Natural killer cell (primary cell): ENCODE measurements at regions not wholly inside any gene's neighbourhood (a gene's known extent, or its start where the extent isn't known, plus 50 kb on each side); places are given as distances from the start of the nearest gene placed in this dataset.

Experiments used
- ATAC-seq, 3 donors: fragments of 150-1000 bp in 2 of 3; fragments of 200-7000 bp in 1 of 3; cut with Tn5 transposase; 1 replicate in 1 of 3; 2 replicates in 2 of 3; pipeline ENCODE4 v1.10.0; 2021; ENCODE audit warnings: mild to moderate bottlenecking in 2 of 3, moderate library complexity in 2 of 3
- DNase-seq, 2 donors: peaks; one replicate each; pipeline versions ENCODE4 v3.0.0 to v3.0.0-alpha.2; 2013 to 2021; ENCODE audit warnings: mixed read lengths in 1 of 2
- H3K27ac ChIP-seq: one replicate; pipeline ENCODE4 v1.5.1; 2013; ENCODE audit warnings: mild to moderate bottlenecking, low read length
- H3K27me3 ChIP-seq: one replicate; pipeline ENCODE4 v1.6.1; 2013; ENCODE audit warnings: low read length; ENCODE audit not compliant: control insufficient read depth, insufficient read depth
- H3K36me3 ChIP-seq: one replicate; pipeline ENCODE4 v1.6.1; 2013; ENCODE audit warnings: low read length; ENCODE audit not compliant: control insufficient read depth, insufficient read depth
- H3K4me1 ChIP-seq: one replicate; pipeline ENCODE4 v1.6.1; 2013; ENCODE audit warnings: low read length; ENCODE audit not compliant: control insufficient read depth, insufficient read depth
- H3K4me3 ChIP-seq: one replicate; pipeline ENCODE4 v1.5.1; 2013; ENCODE audit warnings: low read length
- H3K9me3 ChIP-seq: one replicate; pipeline ENCODE4 v1.6.1; 2013; ENCODE audit warnings: low read length; ENCODE audit not compliant: control insufficient read depth, insufficient read depth
- H3K27ac Mint-ChIP-seq, 2 donors: one replicate each; pipeline ENCODE4 v1.8.0; 2022; ENCODE audit warnings: mild to moderate bottlenecking in 2 of 2, mixed read lengths in 2 of 2, moderate library complexity in 1 of 2
- H3K27me3 Mint-ChIP-seq, 2 donors: one replicate each; pipeline ENCODE4 v1.8.0; 2022; ENCODE audit warnings: low read depth in 2 of 2, mixed read lengths in 2 of 2
- H3K36me3 Mint-ChIP-seq: one replicate; pipeline ENCODE4 v1.8.0; 2022; ENCODE audit warnings: mixed read lengths
- H3K4me1 Mint-ChIP-seq, 2 donors: one replicate each; pipeline ENCODE4 v1.8.0; 2022; ENCODE audit warnings: mixed read lengths in 2 of 2
- H3K4me3 Mint-ChIP-seq: one replicate; pipeline ENCODE4 v1.8.0; 2022; ENCODE audit warnings: mild to moderate bottlenecking, moderate library complexity, mixed read lengths
- H3K9me3 Mint-ChIP-seq, 2 donors: one replicate each; pipeline ENCODE4 v1.8.0; 2022; ENCODE audit warnings: mixed read lengths in 2 of 2
- CTCF ChIP-seq: fragments of 200-600 bp; IDR thresholded peaks from one replicate; pipeline ENCODE4 v1.8.0; 2022; ENCODE audit warnings: antibody characterized with exemption
- WGBS: methylation state at CpG from one replicate; pipeline ENCODE4 v1.1.7; 2013; ENCODE audit warnings: missing lambda C conversion rate; ENCODE audit not compliant: insufficient coverage; 5-methylcytosine and 5-hydroxymethylcytosine counted together
- intact Hi-C: fragments of 100-400 bp; cut with micrococcal nuclease; formaldehyde crosslinking; loops from one replicate; pipeline ENCODE4 v1.14.2; 2022

- intact Hi-C loops, result no loop called here
- Histone ChIP-seq H3K4me3 (no peak overlapping the region), H3K27me3 (no peaks in the 10 kb centered on the region), H3K36me3 (no peaks in the 10 kb centered on the region), H3K4me1 (no peaks in the 10 kb centered on the region), H3K9me3 (no peaks in the 10 kb centered on the region), H3K27ac (no peak overlapping the region)
- Mint-ChIP-seq H3K27ac (no peak overlapping the region), H3K27me3 (no peaks in the 10 kb centered on the region), H3K4me1 (no peaks in the 10 kb centered on the region), H3K4me3 (no peak overlapping the region), H3K9me3 (peaks cover 13% of the 10 kb centered on the region in 2 donors), H3K36me3 (no peaks in the 10 kb centered on the region)
- WGBS, result 70% methylated on average over 2 of the region's 2 CpGs
- no peak for TF ChIP-seq CTCF
- DNase-seq (no peak), ATAC-seq (no peak)
Observed at GRCh38 chr20:39993742-39994141, 695.3 kb downstream of the MAFB start.

DNA sequence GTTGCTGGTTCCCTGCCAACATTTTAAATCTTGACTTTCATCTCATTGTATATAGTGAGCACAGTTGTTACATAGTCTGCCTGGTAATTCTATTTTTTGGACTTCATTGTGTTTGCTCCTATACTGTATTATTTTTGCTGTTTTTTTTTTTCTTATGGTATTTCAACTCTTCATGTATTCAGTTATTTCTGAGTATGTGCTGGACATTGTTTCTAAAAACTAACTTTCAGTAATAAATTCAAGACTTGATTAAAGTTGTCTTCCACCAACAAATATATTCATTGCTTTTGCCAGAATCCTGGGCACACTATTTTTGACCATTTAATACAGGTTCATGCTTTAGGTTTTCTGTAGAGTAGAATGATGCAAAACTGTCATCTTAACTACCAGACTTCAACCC lies 698.3 kb downstream of the MAFB start:
- peaks cover 6 to 11% of the 10 kb centered on the region in 2 donors for H3K9me3 Mint-ChIP-seq
- no peak overlapping the region for H3K4me3 Mint-ChIP-seq
- no peak for TF ChIP-seq CTCF
- Histone ChIP-seq H3K36me3 (no peaks in the 10 kb centered on the region), H3K4me1 (no peaks in the 10 kb centered on the region), H3K27me3 (no peaks in the 10 kb centered on the region), H3K9me3 (no peaks in the 10 kb centered on the region), H3K4me3 (no peak overlapping the region), H3K27ac (no peak overlapping the region)
- H3K36me3 Mint-ChIP-seq, result no peaks in the 10 kb centered on the region
- intact Hi-C loops, result no loop called here
- H3K4me1 Mint-ChIP-seq, result no peaks in the 10 kb centered on the region
- H3K27me3 Mint-ChIP-seq, result no peaks in the 10 kb centered on the region
- ATAC-seq (no peak), DNase-seq (no peak)
- no peak overlapping the region for H3K27ac Mint-ChIP-seq

DNA sequence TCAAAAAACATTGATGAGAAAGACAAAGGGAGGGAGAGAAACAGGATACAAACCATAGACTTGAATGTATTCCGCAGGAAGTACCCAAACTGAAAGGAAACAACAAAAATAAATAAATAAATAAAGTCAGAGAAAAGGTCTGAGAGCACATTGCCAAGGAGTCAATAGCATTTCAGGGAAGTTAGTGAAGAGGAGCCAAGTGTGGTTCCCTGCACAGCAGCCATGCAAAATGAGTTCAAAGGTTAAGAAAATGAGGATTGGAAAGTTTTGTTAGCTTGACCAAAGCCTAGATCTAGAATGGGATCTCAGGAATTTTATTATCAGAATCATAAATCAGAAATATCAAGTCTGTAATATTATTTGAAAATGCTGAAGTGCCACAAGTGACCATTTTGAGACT lies 700.0 kb downstream of the MAFB start:
- ATAC-seq, result no peak
- Mint-ChIP-seq H3K27ac (no peak overlapping the region), H3K9me3 (peaks cover 4 to 11% of the 10 kb centered on the region in 2 donors), H3K4me1 (no peaks in the 10 kb centered on the region), H3K36me3 (no peaks in the 10 kb centered on the region), H3K27me3 (no peaks in the 10 kb centered on the region), H3K4me3 (no peak overlapping the region)
- H3K27me3 ChIP-seq, result no peaks in the 10 kb centered on the region
- DNase-seq, result no peak
- no peaks in the 10 kb centered on the region for H3K4me1 ChIP-seq
- no peak for TF ChIP-seq CTCF
- H3K36me3 ChIP-seq, result no peaks in the 10 kb centered on the region
- H3K9me3 ChIP-seq, result no peaks in the 10 kb centered on the region
- no CpG with 5 or more reads among the region's 1 CpG for WGBS
- intact Hi-C loops, result no loop called here
- no peak overlapping the region for H3K4me3 ChIP-seq
- H3K27ac ChIP-seq, result no peak overlapping the region

DNA sequence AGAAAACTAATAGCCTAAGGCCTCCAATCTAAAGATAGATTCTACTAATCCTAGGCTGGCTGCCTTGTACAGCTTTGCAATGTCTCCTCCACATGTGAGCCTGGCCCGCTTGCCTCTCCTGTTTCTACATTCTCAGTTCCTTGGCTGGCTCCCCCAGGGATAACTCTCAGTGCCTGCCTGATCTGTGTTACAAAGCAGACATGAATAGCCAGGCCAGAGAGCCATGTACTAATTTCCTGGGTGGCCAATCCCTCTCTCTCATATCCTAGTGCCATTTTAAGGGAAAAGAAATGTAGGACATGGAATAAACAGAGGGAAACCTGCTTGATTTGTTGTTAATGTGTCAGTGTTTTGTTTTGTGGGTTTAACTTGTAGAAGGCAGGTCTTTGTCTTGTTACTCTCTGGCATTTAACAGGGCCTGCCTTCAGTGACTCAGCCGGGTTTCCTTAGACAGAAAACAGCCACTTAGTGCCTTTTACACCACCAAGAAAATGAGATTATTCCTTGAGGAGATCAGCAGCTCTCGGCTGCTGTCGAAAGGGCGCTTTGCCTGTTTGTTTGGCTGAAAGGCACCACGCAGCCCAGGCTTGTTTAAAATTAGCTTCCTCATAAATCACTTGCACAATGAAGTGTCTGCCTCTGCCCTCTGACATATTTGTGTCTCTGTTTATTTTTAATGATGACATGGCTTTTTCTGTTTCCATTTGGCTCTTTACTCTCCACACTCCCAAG lies 702.7 kb downstream of the MAFB start:
- Mint-ChIP-seq H3K9me3 (peaks cover 5 to 9% of the 10 kb centered on the region in 2 donors), H3K27me3 (no peaks in the 10 kb centered on the region), H3K27ac (no peak overlapping the region), H3K4me1 (no peaks in the 10 kb centered on the region), H3K4me3 (no peak overlapping the region), H3K36me3 (no peaks in the 10 kb centered on the region)
- ATAC-seq, result no peak
- no peak for TF ChIP-seq CTCF
- DNase-seq, result no peak
- Histone ChIP-seq H3K4me3 (no peak overlapping the region), H3K4me1 (no peaks in the 10 kb centered on the region), H3K27ac (no peak overlapping the region), H3K36me3 (no peaks in the 10 kb centered on the region), H3K27me3 (no peaks in the 10 kb centered on the region), H3K9me3 (no peaks in the 10 kb centered on the region)
- intact Hi-C loops, result no loop called here
- 62% methylated on average over 6 of the region's 6 CpGs for WGBS
